GM23338 (cell line): ENCODE measurements at regions not wholly inside any gene's neighbourhood (a gene's known extent, or its start where the extent isn't known, plus 50 kb on each side); places are given as distances from the start of the nearest gene placed in this dataset.

Experiments used
- ATAC-seq: fragments of 200-7000 bp; cut with Tn5 transposase; 3 replicates; pipeline ENCODE4 v1.9.1; 2020
- DNase-seq: peaks from one replicate; pipeline ENCODE4 v3.0.0-alpha.2; 2015; ENCODE audit warnings: low spot score
- H2AFZ ChIP-seq: fragments of 200-600 bp; sonication (generic); 2 replicates; pipeline ENCODE4 v1.8.0; 2016; ENCODE audit warnings: antibody characterized with exemption, mild to moderate bottlenecking, moderate library complexity
- H3F3A ChIP-seq: fragments of 200-600 bp; sonication (generic); replicated peaks from 2 replicates; pipeline ENCODE4 v1.8.0; 2017; ENCODE audit warnings: antibody characterized with exemption, mixed run types, low read depth
- H3K27ac ChIP-seq: fragments of 200-600 bp; sonication (generic); 2 replicates; pipeline ENCODE4 v1.6.1; 2016; ENCODE audit warnings: low read depth
- H3K27me3 ChIP-seq: fragments of 200-600 bp; sonication (generic); 2 replicates; pipeline ENCODE4 v1.8.0; 2016; ENCODE audit warnings: mild to moderate bottlenecking, mixed run types, moderate library complexity; ENCODE audit not compliant: insufficient read depth
- H3K36me3 ChIP-seq: fragments of 200-600 bp; sonication (generic); 2 replicates; pipeline ENCODE4 v1.8.0; 2016; ENCODE audit warnings: mild to moderate bottlenecking; ENCODE audit not compliant: insufficient read depth
- H3K4me1 ChIP-seq: fragments of 200-600 bp; sonication (generic); 2 replicates; pipeline ENCODE4 v1.8.0; 2016; ENCODE audit warnings: mild to moderate bottlenecking, moderate library complexity; ENCODE audit not compliant: insufficient read depth
- H3K4me2 ChIP-seq: fragments of 200-600 bp; sonication (generic); 2 replicates; pipeline ENCODE4 v1.7.1; 2017; ENCODE audit warnings: mixed run types
- H3K4me3 ChIP-seq: fragments of 200-600 bp; sonication (generic); 2 replicates; pipeline ENCODE4 v1.6.1; 2016; ENCODE audit warnings: mixed run types
- H3K79me2 ChIP-seq: fragments of 200-600 bp; sonication (generic); replicated peaks from 2 replicates; pipeline ENCODE4 v1.8.0; 2017; ENCODE audit warnings: mild to moderate bottlenecking; ENCODE audit not compliant: insufficient read depth
- H3K9me2 ChIP-seq: fragments of 200-600 bp; sonication (generic); 2 replicates; pipeline ENCODE4 v1.8.0; 2017; ENCODE audit not compliant: insufficient read depth
- H4K20me1 ChIP-seq: fragments of 200-600 bp; sonication (generic); replicated peaks from 2 replicates; pipeline ENCODE4 v1.8.0; 2017; ENCODE audit warnings: mild to moderate bottlenecking; ENCODE audit not compliant: insufficient read depth
- H3K27ac Mint-ChIP-seq: 2 replicates; pipeline ENCODE4 v1.8.0; 2020; ENCODE audit warnings: inconsistent platforms, mild to moderate bottlenecking, moderate library complexity, mixed read lengths
- H3K27me3 Mint-ChIP-seq: 3 replicates; pipeline ENCODE4 v1.8.0; 2022; ENCODE audit warnings: low read depth, mild to moderate bottlenecking, moderate library complexity, mixed read lengths, inconsistent platforms; ENCODE audit not compliant: insufficient read depth, poor library complexity
- H3K36me3 Mint-ChIP-seq: 3 replicates; pipeline ENCODE4 v1.8.0; 2021; ENCODE audit warnings: low read depth, mild to moderate bottlenecking, inconsistent platforms, moderate library complexity, mixed read lengths
- H3K4me1 Mint-ChIP-seq: 3 replicates; pipeline ENCODE4 v1.8.0; 2020; ENCODE audit warnings: mild to moderate bottlenecking, inconsistent platforms, mixed read lengths
- H3K4me3 Mint-ChIP-seq: 3 replicates; pipeline ENCODE4 v1.8.0; 2021; ENCODE audit warnings: moderate library complexity, mild to moderate bottlenecking, inconsistent platforms, mixed read lengths
- H3K9me3 Mint-ChIP-seq: 3 replicates; pipeline ENCODE4 v1.8.0; 2020; ENCODE audit warnings: moderate library complexity, mild to moderate bottlenecking, inconsistent platforms, mixed read lengths
- CREB1 ChIP-seq: fragments of 250-450 bp; sonication (Bioruptor Pico); IDR thresholded peaks from 2 replicates; pipeline ENCODE4 v1.5.0; 2020; ENCODE audit warnings: low read depth, mild to moderate bottlenecking, moderate library complexity
- EZH2 ChIP-seq: fragments of 200-600 bp; sonication (generic); IDR thresholded peaks from one replicate; pipeline ENCODE4 v1.8.0; 2017; ENCODE audit warnings: antibody characterized with exemption, mild to moderate bottlenecking, low read depth; ENCODE audit not compliant: unreplicated experiment
- EZH2phosphoT487 ChIP-seq: fragments of 200-600 bp; sonication (generic); IDR thresholded peaks from one replicate; pipeline ENCODE4 v1.8.1; 2018; ENCODE audit warnings: antibody characterized with exemption; ENCODE audit not compliant: unreplicated experiment
- JUNB ChIP-seq: IDR thresholded peaks from one replicate; pipeline ENCODE4 v1.6.1; 2016; ENCODE audit warnings: antibody characterized with exemption; ENCODE audit not compliant: unreplicated experiment
- NANOG ChIP-seq: IDR thresholded peaks from 2 replicates; pipeline ENCODE4 v1.6.1; 2016; ENCODE audit warnings: antibody characterized with exemption, borderline replicate concordance
- POLR2AphosphoS5 ChIP-seq: IDR thresholded peaks from 2 replicates; pipeline ENCODE4 v1.6.1; 2016; ENCODE audit warnings: antibody characterized with exemption, low read depth
- STAT1 ChIP-seq: IDR thresholded peaks from one replicate; pipeline ENCODE4 v1.6.1; 2016; ENCODE audit warnings: antibody characterized with exemption; ENCODE audit not compliant: unreplicated experiment
- ZNF114 ChIP-seq: fragments of 250-450 bp; sonication (Bioruptor Pico); IDR thresholded peaks from 2 replicates; pipeline ENCODE4 v1.5.0; 2020; ENCODE audit warnings: mild to moderate bottlenecking, moderate library complexity
- ZNF331 ChIP-seq: fragments of 250-450 bp; sonication (Bioruptor Pico); IDR thresholded peaks from 2 replicates; pipeline ENCODE4 v1.5.0; 2020; ENCODE audit warnings: low read depth, mild to moderate bottlenecking, moderate library complexity
- TF ChIP-seq, protein P1 (sequence below): fragments of 250-450 bp; sonication (Bioruptor Pico); IDR thresholded peaks from 2 replicates; pipeline ENCODE4 v1.5.0; 2020; ENCODE audit warnings: mild to moderate bottlenecking, moderate library complexity
- TF ChIP-seq, protein P2 (sequence below), 2 experiments: fragments of 200-600 bp in 1 of 2; sonication (generic) in 1 of 2; conservative IDR thresholded peaks; 2 replicates each; pipeline versions ENCODE4 v1.5.1 to v1.6.1; 2016 to 2017; ENCODE audit warnings: antibody characterized with exemption in 2 of 2, low read depth in 2 of 2, mild to moderate bottlenecking in 2 of 2, moderate library complexity in 1 of 2
- TF ChIP-seq, protein P3 (sequence below): IDR thresholded peaks from one replicate; pipeline ENCODE4 v1.6.1; 2018; ENCODE audit warnings: antibody characterized with exemption; ENCODE audit not compliant: unreplicated experiment
- TF ChIP-seq, protein P4 (sequence below): IDR thresholded peaks from 2 replicates; pipeline ENCODE4 v1.6.1; 2016; ENCODE audit warnings: antibody characterized with exemption

DNA sequence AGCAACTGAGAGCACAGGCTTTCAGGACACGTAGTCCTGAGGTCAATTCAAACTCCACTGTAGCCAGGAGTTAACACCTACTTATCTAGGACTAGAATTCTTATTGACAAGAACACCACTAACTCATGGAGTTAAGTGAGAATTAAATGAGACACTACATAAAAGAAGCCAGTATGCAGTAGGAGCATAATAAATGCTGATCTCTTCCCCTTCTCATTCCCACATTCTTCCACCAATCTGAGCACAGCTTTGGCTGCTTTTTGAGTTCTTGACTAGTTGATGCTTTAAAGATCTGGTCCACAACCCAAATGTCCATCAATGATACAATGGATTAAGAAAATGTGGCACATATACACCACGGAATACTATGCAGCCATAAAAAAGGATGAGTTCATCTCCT is 55.2 kb downstream of the TTC32 start:
- Histone ChIP-seq H3F3A (no peaks in the 10 kb centered on the region), H3K79me2 (no peaks in the 10 kb centered on the region), H3K4me3 (no peak overlapping the region), H4K20me1 (no peaks in the 10 kb centered on the region), H3K4me2 (no peak overlapping the region), H3K27ac (no peak overlapping the region), H3K9me2 (peaks cover 39% of the 10 kb centered on the region; the same call in 1 of the 2 replicates), H3K27me3 (no peaks in the 10 kb centered on the region), H3K4me1 (no peaks in the 10 kb centered on the region), H3K36me3 (no peaks in the 10 kb centered on the region), H2AFZ (no peak overlapping the region)
- H3K27me3 Mint-ChIP-seq = peaks cover 2% of the 10 kb centered on the region
- H3K27ac Mint-ChIP-seq = no peak overlapping the region
- H3K9me3 Mint-ChIP-seq = peaks cover 7% of the 10 kb centered on the region; the same call in 1 of the 3 replicates
- DNase-seq (no peak), ATAC-seq (no peak)
- H3K4me3 Mint-ChIP-seq = no peak overlapping the region
- TF ChIP-seq EZH2 (no peak), POLR2AphosphoS5 (no peak), JUNB (no peak), NANOG (no peak), STAT1 (no peak), CREB1 (no peak), EZH2phosphoT487 (no peak), ZNF114 (CRISPR knock-in tag) (no peak), ZNF331 (CRISPR knock-in tag) (no peak)
- TF ChIP-seq, protein P1, sequence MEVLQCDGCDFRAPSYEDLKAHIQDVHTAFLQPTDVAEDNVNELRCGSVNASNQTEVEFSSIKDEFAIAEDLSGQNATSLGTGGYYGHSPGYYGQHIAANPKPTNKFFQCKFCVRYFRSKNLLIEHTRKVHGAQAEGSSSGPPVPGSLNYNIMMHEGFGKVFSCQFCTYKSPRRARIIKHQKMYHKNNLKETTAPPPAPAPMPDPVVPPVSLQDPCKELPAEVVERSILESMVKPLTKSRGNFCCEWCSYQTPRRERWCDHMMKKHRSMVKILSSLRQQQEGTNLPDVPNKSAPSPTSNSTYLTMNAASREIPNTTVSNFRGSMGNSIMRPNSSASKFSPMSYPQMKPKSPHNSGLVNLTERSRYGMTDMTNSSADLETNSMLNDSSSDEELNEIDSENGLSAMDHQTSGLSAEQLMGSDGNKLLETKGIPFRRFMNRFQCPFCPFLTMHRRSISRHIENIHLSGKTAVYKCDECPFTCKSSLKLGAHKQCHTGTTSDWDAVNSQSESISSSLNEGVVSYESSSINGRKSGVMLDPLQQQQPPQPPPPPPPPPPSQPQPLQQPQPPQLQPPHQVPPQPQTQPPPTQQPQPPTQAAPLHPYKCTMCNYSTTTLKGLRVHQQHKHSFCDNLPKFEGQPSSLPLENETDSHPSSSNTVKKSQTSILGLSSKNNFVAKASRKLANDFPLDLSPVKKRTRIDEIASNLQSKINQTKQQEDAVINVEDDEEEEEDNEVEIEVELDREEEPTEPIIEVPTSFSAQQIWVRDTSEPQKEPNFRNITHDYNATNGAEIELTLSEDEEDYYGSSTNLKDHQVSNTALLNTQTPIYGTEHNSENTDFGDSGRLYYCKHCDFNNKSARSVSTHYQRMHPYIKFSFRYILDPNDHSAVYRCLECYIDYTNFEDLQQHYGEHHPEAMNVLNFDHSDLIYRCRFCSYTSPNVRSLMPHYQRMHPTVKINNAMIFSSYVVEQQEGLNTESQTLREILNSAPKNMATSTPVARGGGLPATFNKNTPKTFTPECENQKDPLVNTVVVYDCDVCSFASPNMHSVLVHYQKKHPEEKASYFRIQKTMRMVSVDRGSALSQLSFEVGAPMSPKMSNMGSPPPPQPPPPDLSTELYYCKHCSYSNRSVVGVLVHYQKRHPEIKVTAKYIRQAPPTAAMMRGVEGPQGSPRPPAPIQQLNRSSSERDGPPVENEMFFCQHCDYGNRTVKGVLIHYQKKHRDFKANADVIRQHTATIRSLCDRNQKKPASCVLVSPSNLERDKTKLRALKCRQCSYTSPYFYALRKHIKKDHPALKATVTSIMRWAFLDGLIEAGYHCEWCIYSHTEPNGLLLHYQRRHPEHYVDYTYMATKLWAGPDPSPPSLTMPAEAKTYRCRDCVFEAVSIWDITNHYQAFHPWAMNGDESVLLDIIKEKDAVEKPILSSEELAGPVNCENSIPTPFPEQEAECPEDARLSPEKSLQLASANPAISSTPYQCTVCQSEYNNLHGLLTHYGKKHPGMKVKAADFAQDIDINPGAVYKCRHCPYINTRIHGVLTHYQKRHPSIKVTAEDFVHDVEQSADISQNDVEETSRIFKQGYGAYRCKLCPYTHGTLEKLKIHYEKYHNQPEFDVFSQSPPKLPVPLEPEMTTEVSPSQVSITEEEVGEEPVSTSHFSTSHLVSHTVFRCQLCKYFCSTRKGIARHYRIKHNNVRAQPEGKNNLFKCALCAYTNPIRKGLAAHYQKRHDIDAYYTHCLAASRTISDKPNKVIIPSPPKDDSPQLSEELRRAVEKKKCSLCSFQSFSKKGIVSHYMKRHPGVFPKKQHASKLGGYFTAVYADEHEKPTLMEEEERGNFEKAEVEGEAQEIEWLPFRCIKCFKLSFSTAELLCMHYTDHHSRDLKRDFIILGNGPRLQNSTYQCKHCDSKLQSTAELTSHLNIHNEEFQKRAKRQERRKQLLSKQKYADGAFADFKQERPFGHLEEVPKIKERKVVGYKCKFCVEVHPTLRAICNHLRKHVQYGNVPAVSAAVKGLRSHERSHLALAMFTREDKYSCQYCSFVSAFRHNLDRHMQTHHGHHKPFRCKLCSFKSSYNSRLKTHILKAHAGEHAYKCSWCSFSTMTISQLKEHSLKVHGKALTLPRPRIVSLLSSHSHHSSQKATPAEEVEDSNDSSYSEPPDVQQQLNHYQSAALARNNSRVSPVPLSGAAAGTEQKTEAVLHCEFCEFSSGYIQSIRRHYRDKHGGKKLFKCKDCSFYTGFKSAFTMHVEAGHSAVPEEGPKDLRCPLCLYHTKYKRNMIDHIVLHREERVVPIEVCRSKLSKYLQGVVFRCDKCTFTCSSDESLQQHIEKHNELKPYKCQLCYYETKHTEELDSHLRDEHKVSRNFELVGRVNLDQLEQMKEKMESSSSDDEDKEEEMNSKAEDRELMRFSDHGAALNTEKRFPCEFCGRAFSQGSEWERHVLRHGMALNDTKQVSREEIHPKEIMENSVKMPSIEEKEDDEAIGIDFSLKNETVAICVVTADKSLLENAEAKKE (CRISPR knock-in tag) = no peak
- TF ChIP-seq, protein P2, sequence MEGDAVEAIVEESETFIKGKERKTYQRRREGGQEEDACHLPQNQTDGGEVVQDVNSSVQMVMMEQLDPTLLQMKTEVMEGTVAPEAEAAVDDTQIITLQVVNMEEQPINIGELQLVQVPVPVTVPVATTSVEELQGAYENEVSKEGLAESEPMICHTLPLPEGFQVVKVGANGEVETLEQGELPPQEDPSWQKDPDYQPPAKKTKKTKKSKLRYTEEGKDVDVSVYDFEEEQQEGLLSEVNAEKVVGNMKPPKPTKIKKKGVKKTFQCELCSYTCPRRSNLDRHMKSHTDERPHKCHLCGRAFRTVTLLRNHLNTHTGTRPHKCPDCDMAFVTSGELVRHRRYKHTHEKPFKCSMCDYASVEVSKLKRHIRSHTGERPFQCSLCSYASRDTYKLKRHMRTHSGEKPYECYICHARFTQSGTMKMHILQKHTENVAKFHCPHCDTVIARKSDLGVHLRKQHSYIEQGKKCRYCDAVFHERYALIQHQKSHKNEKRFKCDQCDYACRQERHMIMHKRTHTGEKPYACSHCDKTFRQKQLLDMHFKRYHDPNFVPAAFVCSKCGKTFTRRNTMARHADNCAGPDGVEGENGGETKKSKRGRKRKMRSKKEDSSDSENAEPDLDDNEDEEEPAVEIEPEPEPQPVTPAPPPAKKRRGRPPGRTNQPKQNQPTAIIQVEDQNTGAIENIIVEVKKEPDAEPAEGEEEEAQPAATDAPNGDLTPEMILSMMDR (conservative IDR thresholded peaks at IDR 0.05; ENCODE audit: low read depth in 2 of 2) = no peak
- TF ChIP-seq, protein P3, sequence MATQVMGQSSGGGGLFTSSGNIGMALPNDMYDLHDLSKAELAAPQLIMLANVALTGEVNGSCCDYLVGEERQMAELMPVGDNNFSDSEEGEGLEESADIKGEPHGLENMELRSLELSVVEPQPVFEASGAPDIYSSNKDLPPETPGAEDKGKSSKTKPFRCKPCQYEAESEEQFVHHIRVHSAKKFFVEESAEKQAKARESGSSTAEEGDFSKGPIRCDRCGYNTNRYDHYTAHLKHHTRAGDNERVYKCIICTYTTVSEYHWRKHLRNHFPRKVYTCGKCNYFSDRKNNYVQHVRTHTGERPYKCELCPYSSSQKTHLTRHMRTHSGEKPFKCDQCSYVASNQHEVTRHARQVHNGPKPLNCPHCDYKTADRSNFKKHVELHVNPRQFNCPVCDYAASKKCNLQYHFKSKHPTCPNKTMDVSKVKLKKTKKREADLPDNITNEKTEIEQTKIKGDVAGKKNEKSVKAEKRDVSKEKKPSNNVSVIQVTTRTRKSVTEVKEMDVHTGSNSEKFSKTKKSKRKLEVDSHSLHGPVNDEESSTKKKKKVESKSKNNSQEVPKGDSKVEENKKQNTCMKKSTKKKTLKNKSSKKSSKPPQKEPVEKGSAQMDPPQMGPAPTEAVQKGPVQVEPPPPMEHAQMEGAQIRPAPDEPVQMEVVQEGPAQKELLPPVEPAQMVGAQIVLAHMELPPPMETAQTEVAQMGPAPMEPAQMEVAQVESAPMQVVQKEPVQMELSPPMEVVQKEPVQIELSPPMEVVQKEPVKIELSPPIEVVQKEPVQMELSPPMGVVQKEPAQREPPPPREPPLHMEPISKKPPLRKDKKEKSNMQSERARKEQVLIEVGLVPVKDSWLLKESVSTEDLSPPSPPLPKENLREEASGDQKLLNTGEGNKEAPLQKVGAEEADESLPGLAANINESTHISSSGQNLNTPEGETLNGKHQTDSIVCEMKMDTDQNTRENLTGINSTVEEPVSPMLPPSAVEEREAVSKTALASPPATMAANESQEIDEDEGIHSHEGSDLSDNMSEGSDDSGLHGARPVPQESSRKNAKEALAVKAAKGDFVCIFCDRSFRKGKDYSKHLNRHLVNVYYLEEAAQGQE = no peak
- TF ChIP-seq, protein P4, sequence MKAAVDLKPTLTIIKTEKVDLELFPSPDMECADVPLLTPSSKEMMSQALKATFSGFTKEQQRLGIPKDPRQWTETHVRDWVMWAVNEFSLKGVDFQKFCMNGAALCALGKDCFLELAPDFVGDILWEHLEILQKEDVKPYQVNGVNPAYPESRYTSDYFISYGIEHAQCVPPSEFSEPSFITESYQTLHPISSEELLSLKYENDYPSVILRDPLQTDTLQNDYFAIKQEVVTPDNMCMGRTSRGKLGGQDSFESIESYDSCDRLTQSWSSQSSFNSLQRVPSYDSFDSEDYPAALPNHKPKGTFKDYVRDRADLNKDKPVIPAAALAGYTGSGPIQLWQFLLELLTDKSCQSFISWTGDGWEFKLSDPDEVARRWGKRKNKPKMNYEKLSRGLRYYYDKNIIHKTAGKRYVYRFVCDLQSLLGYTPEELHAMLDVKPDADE = no peak
- H3K36me3 Mint-ChIP-seq = no peaks in the 10 kb centered on the region
- H3K4me1 Mint-ChIP-seq = no peaks in the 10 kb centered on the region
